H9 (cell line): ENCODE measurements at regions not wholly inside any gene's neighbourhood (a gene's known extent, or its start where the extent isn't known, plus 50 kb on each side); places are given as distances from the start of the nearest gene placed in this dataset.

Source experiments
- DNase-seq: peaks from one replicate; pipeline ENCODE4 v3.0.0-alpha.2; 2017
- H2AFZ ChIP-seq: one replicate; pipeline ENCODE4 v1.6.1; 2013; ENCODE audit warnings: mild to moderate bottlenecking, low read length, control low read depth, moderate library complexity
- H2AK5ac ChIP-seq: 2 replicates; pipeline ENCODE4 v1.6.1; 2013; ENCODE audit warnings: low read length, control low read depth, mixed read lengths; ENCODE audit not compliant: insufficient read length
- H2BK120ac ChIP-seq: one replicate; pipeline ENCODE4 v1.6.1; 2013; ENCODE audit warnings: low read depth, mild to moderate bottlenecking, low read length, control low read depth, inconsistent platforms; ENCODE audit not compliant: poor library complexity, severe bottlenecking
- H2BK12ac ChIP-seq: 2 replicates; pipeline ENCODE4 v1.6.1; 2013; ENCODE audit warnings: low read length, control low read depth, mixed read lengths, low read depth; ENCODE audit not compliant: insufficient read length
- H2BK15ac ChIP-seq: 2 replicates; pipeline ENCODE4 v1.6.1; 2013; ENCODE audit warnings: low read depth, low read length, control low read depth
- H2BK20ac ChIP-seq: one replicate; pipeline ENCODE4 v1.6.1; 2013; ENCODE audit warnings: low read depth, mild to moderate bottlenecking, low read length, control low read depth, inconsistent platforms; ENCODE audit not compliant: poor library complexity, severe bottlenecking
- H2BK5ac ChIP-seq: 2 replicates; pipeline ENCODE4 v1.6.1; 2013; ENCODE audit warnings: low read length, control low read depth, mixed read lengths; ENCODE audit not compliant: insufficient read length
- H3K14ac ChIP-seq: 2 replicates; pipeline ENCODE4 v1.6.1; 2013; ENCODE audit warnings: low read length, control low read depth; ENCODE audit not compliant: insufficient read depth
- H3K18ac ChIP-seq: 2 replicates; pipeline ENCODE4 v1.6.1; 2013; ENCODE audit warnings: low read depth, mild to moderate bottlenecking, mixed read lengths, low read length, control low read depth; ENCODE audit not compliant: insufficient read length
- H3K23ac ChIP-seq: 2 replicates; pipeline ENCODE4 v1.6.1; 2013; ENCODE audit warnings: low read length, control low read depth, mixed read lengths, low read depth; ENCODE audit not compliant: insufficient read length
- H3K23me2 ChIP-seq: 2 replicates; pipeline ENCODE4 v1.6.1; 2013; ENCODE audit warnings: low read depth, mild to moderate bottlenecking, mixed read lengths, low read length, control low read depth; ENCODE audit not compliant: insufficient read length, poor library complexity, severe bottlenecking
- H3K27ac ChIP-seq: 2 replicates; pipeline ENCODE4 v1.5.1; 2013; ENCODE audit warnings: low read length, control low read depth, mixed read lengths, low read depth; ENCODE audit not compliant: insufficient read length
- H3K27me3 ChIP-seq: 2 replicates; pipeline ENCODE4 v1.6.1; 2013; ENCODE audit warnings: low read length, control low read depth, inconsistent platforms; ENCODE audit not compliant: insufficient read depth
- H3K4ac ChIP-seq: 2 replicates; pipeline ENCODE4 v1.6.1; 2013; ENCODE audit warnings: low read depth, mild to moderate bottlenecking, control low read depth, inconsistent platforms, low read length, moderate library complexity
- H3K4me1 ChIP-seq: 2 replicates; pipeline ENCODE4 v1.6.1; 2013; ENCODE audit warnings: low read length, control low read depth, inconsistent platforms; ENCODE audit not compliant: insufficient read depth
- H3K4me2 ChIP-seq: 2 replicates; pipeline ENCODE4 v1.6.1; 2013; ENCODE audit warnings: low read length, control low read depth, mixed read lengths; ENCODE audit not compliant: insufficient read length, insufficient read depth
- H3K56ac ChIP-seq: 2 replicates; pipeline ENCODE4 v1.6.1; 2013; ENCODE audit warnings: low read depth, mild to moderate bottlenecking, mixed read lengths, low read length, control low read depth; ENCODE audit not compliant: insufficient read length
- H3K79me1 ChIP-seq: 2 replicates; pipeline ENCODE4 v1.6.1; 2013; ENCODE audit warnings: low read depth, mild to moderate bottlenecking, moderate library complexity, low read length, control low read depth, inconsistent platforms; ENCODE audit not compliant: insufficient read depth, poor library complexity, severe bottlenecking
- H3K79me2 ChIP-seq: 2 replicates; pipeline ENCODE4 v1.6.1; 2013; ENCODE audit warnings: low read length, control low read depth, inconsistent platforms; ENCODE audit not compliant: insufficient read depth
- H3K9ac ChIP-seq: 2 replicates; pipeline ENCODE4 v1.6.1; 2013; ENCODE audit warnings: low read length, control low read depth, mixed read lengths; ENCODE audit not compliant: insufficient read length; ENCODE audit errors: extremely low read depth
- H3K9me3 ChIP-seq: one replicate; pipeline ENCODE4 v1.6.1; 2013; ENCODE audit warnings: low read depth, low read length, inconsistent platforms; ENCODE audit not compliant: control insufficient read depth
- H3T11ph ChIP-seq: one replicate; pipeline ENCODE4 v1.6.1; 2013; ENCODE audit warnings: mild to moderate bottlenecking, low read length, control low read depth, inconsistent platforms
- H4K20me1 ChIP-seq: one replicate; pipeline ENCODE4 v1.6.1; 2013; ENCODE audit not compliant: control insufficient read depth, insufficient read length, insufficient read depth
- H4K5ac ChIP-seq: 2 replicates; pipeline ENCODE4 v1.6.1; 2013; ENCODE audit warnings: low read depth, mild to moderate bottlenecking, mixed read lengths, low read length, control low read depth; ENCODE audit not compliant: insufficient read length
- H4K8ac ChIP-seq: replicated peaks from 2 replicates; pipeline ENCODE4 v1.6.1; 2013; ENCODE audit warnings: low read length, control low read depth, mixed read lengths, low read depth; ENCODE audit not compliant: insufficient read length
- H4K91ac ChIP-seq: 2 replicates; pipeline ENCODE4 v1.6.1; 2013; ENCODE audit warnings: low read depth, mild to moderate bottlenecking, moderate library complexity, mixed read lengths, low read length, control low read depth; ENCODE audit not compliant: insufficient read length
- H3K27ac Mint-ChIP-seq, 3 experiments: 2 replicates in 2 of 3; 3 replicates in 1 of 3; pipeline ENCODE4 v1.8.0; 2020 to 2021; ENCODE audit warnings: mixed read lengths in 3 of 3, mild to moderate bottlenecking in 1 of 3, moderate library complexity in 1 of 3
- H3K27me3 Mint-ChIP-seq: 2 replicates; pipeline ENCODE4 v1.8.0; 2021; ENCODE audit warnings: low read depth, mild to moderate bottlenecking, moderate library complexity, mixed read lengths
- H3K36me3 Mint-ChIP-seq, 3 experiments: 2 replicates in 2 of 3; 3 replicates in 1 of 3; pipeline ENCODE4 v1.8.0; 2020 to 2021; ENCODE audit warnings: low read depth in 3 of 3, mixed read lengths in 3 of 3; ENCODE audit not compliant: insufficient read depth in 1 of 3
- H3K4me1 Mint-ChIP-seq, 2 experiments: 2 replicates each; pipeline ENCODE4 v1.8.0; 2020; ENCODE audit warnings: mixed read lengths in 2 of 2
- H3K4me3 Mint-ChIP-seq, 2 experiments: 2 replicates in 1 of 2; 3 replicates in 1 of 2; pipeline ENCODE4 v1.8.0; 2020 to 2021; ENCODE audit warnings: mild to moderate bottlenecking in 2 of 2, mixed read lengths in 2 of 2, moderate library complexity in 1 of 2
- H3K9me3 Mint-ChIP-seq, 2 experiments: 2 replicates in 1 of 2; 3 replicates in 1 of 2; pipeline ENCODE4 v1.8.0; 2020; ENCODE audit warnings: mild to moderate bottlenecking in 2 of 2, mixed read lengths in 2 of 2, moderate library complexity in 1 of 2
- CTCF ChIP-seq: fragments of 200-600 bp; sonication (generic); conservative IDR thresholded peaks from 3 replicates; pipeline ENCODE4 v1.8.0; 2021; ENCODE audit warnings: antibody characterized with exemption, mild to moderate bottlenecking
- WGBS: extraction: QIAGEN DNeasy Blood & Tissue Kit; methylation state at CpG from one replicate; pipeline ENCODE4 v1.1.7; 2013; ENCODE audit warnings: missing lambda C conversion rate, low lambda C conversion rate, mixed read lengths; ENCODE audit not compliant: insufficient read length; ENCODE audit errors: extremely low coverage; 5-methylcytosine and 5-hydroxymethylcytosine counted together

GRCh38 chr6:40163924-40164323 is 229.7 kb upstream of the MOCS1 start:
- H3K23ac ChIP-seq = no peak overlapping the region
- H4K20me1 ChIP-seq = no peaks in the 10 kb centered on the region
- H3K9me3 Mint-ChIP-seq = no peaks in the 10 kb centered on the region; a peak in 1 of 5 replicates
- no peaks in the 10 kb centered on the region for H3K79me2 ChIP-seq
- H2AK5ac ChIP-seq = no peak overlapping the region
- H3K27me3 ChIP-seq = no peaks in the 10 kb centered on the region
- no peak overlapping the region for H3K9ac ChIP-seq
- H3K79me1 ChIP-seq = no peaks in the 10 kb centered on the region
- H3K27ac Mint-ChIP-seq = no peak overlapping the region; a peak in 1 of 7 replicates
- no peaks in the 10 kb centered on the region; a peak in 1 of 7 replicates for H3K36me3 Mint-ChIP-seq
- H3K56ac ChIP-seq = no peak overlapping the region
- H2BK12ac ChIP-seq = no peak overlapping the region
- H3K9me3 ChIP-seq = no peaks in the 10 kb centered on the region
- H2BK20ac ChIP-seq = no peak overlapping the region
- TF ChIP-seq CTCF = no peak
- peaks cover 7% of the 10 kb centered on the region in 2 experiments for H3K4me1 Mint-ChIP-seq
- no peak overlapping the region for H4K8ac ChIP-seq
- no peak overlapping the region for H3K4ac ChIP-seq
- H4K91ac ChIP-seq = no peak overlapping the region
- H3K4me3 Mint-ChIP-seq = no peak overlapping the region
- H3K4me1 ChIP-seq = no peaks in the 10 kb centered on the region; the same call in 1 of the 2 replicates
- DNase-seq = no peak
- H3T11ph ChIP-seq = no peak overlapping the region
- no peak overlapping the region for H2AFZ ChIP-seq
- H3K23me2 ChIP-seq = no peaks in the 10 kb centered on the region
- no peak overlapping the region for H2BK15ac ChIP-seq
- no peak overlapping the region for H2BK120ac ChIP-seq
- H4K5ac ChIP-seq = no peak overlapping the region
- H3K18ac ChIP-seq = no peak overlapping the region
- no peak overlapping the region for H3K27ac ChIP-seq
- peaks cover 5% of the 10 kb centered on the region for H3K27me3 Mint-ChIP-seq
- H3K14ac ChIP-seq = no peak overlapping the region
- H2BK5ac ChIP-seq = no peak overlapping the region
- no peak overlapping the region for H3K4me2 ChIP-seq
- no CpG with 5 or more reads among the region's 7 CpGs for WGBS
